KOPT-K1 (cell line): ENCODE measurements at regions not wholly inside any gene's neighbourhood (a gene's known extent, or its start where the extent isn't known, plus 50 kb on each side); places are given as distances from the start of the nearest gene placed in this dataset.

Experiments used
- H3K27ac ChIP-seq: fragments of 200-600 bp; sonication (generic); 2 replicates; pipeline ENCODE4 v1.5.1; 2016; ENCODE audit warnings: antibody characterized with exemption, mild to moderate bottlenecking, low read depth, low read length; ENCODE audit not compliant: poor library complexity, severe bottlenecking
- H3K36me3 ChIP-seq: fragments of 200-600 bp; sonication (generic); 2 replicates; pipeline ENCODE4 v1.5.1; 2017; ENCODE audit warnings: antibody characterized with exemption, mild to moderate bottlenecking, low read length, moderate library complexity; ENCODE audit not compliant: insufficient read depth
- H3K9me3 ChIP-seq: fragments of 200-600 bp; sonication (generic); 2 replicates; pipeline ENCODE4 v1.5.1; 2017; ENCODE audit warnings: antibody characterized with exemption, low read length, mild to moderate bottlenecking; ENCODE audit not compliant: insufficient read depth, poor library complexity, severe bottlenecking

DNA sequence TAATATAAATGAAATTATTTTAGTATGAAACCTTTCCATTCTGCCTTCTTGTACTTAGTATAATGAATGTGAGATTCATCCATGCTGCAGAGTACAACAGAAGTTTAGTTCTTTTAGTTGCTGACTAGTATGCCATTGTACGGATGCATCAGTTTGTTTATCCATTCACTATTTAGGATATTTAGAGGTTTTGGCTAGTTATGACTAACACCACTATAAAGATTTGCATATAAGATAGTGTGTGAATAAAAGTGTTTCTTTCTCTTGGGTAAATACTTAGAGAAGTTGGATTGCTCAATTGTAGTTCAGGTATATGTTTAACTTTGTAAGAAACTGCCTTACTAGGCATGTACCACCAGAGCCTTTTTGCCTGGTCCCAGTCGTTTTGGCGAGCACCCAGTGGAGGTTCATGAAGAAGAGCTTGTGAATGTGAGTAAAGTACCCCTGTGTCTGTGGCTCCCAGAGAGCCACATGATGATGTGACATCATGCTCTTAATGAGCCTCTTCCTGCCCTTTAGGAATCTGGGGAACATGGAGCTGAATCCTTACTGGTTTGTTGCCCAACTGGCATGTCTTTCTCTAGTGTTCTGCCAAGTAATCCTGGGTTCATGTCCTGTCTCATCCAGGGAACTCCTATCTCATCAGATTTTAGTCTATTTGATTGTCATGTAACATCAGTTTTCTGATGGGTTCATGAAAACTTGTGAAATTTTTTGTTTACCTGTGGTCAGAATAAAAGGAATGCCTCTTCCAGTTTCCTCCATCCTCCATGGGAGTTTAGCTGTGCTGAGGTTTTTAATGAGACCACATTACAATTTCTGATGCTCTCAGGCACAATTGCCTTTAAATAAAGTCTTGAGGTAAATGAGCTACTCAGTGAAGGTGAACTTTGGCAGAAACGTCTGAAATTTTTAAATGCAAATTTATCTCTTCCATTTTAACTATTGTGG lies 234.8 kb downstream of the CASP12 start:
- no peaks in the 10 kb centered on the region for H3K36me3 ChIP-seq
- no peak overlapping the region for H3K27ac ChIP-seq

GRCh38 chr11:104661901-104662300 lies 236.4 kb downstream of the CASP12 start:
- Histone ChIP-seq H3K9me3 (no peaks in the 10 kb centered on the region), H3K36me3 (no peaks in the 10 kb centered on the region), H3K27ac (no peak overlapping the region)

More for the DNA sequence above, 234.8 kb downstream of the CASP12 start:
- H3K9me3 ChIP-seq, result no peaks in the 10 kb centered on the region

DNA sequence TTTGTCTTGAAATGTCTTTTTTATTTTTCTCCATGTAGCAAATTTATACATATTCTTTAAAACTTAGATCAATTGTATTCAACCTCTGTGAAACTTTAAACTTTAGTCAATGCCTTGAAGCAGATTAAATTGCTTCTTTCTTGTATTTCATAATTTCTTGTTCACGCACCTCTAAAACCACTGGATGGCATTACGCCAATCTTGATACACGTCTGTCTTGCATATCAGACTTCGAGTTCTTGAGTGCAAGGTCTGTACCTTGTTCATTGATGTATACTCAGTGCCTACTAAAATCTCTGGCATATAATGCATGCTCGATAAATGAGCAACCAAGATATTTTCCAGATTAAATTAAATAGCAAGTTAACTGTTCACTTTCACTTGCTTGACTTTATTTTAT lies 236.8 kb downstream of the CASP12 start:
- Histone ChIP-seq H3K27ac (no peak overlapping the region), H3K9me3 (no peaks in the 10 kb centered on the region), H3K36me3 (no peaks in the 10 kb centered on the region)

GRCh38 chr11:104658177-104658576 lies 240.1 kb downstream of the CASP12 start:
- Histone ChIP-seq H3K27ac (no peak overlapping the region), H3K36me3 (no peaks in the 10 kb centered on the region), H3K9me3 (no peaks in the 10 kb centered on the region)

- Histone ChIP-seq H3K9me3 (no peaks in the 10 kb centered on the region), H3K36me3 (no peaks in the 10 kb centered on the region), H3K27ac (no peak overlapping the region)
These were observed 241.2 kb downstream of the CASP12 start for GRCh38 chr11:104657083-104657482.

- no peaks in the 10 kb centered on the region for H3K36me3 ChIP-seq
- H3K9me3 ChIP-seq, result peaks cover 10% of the 10 kb centered on the region
- no peak overlapping the region for H3K27ac ChIP-seq
These were observed 243.2 kb downstream of the CASP12 start for GRCh38 chr11:104655066-104655465.

- H3K9me3 ChIP-seq, result peaks cover 13% of the 10 kb centered on the region
- H3K36me3 ChIP-seq, result no peaks in the 10 kb centered on the region
- no peak overlapping the region for H3K27ac ChIP-seq
These were observed 244.0 kb downstream of the CASP12 start for GRCh38 chr11:104654181-104654813.

GRCh38 chr11:104653407-104653806 lies 244.9 kb downstream of the CASP12 start:
- Histone ChIP-seq H3K27ac (no peak overlapping the region), H3K9me3 (peaks cover 13% of the 10 kb centered on the region), H3K36me3 (no peaks in the 10 kb centered on the region)

GRCh38 chr11:104652996-104653395 lies 245.3 kb downstream of the CASP12 start:
- Histone ChIP-seq H3K9me3 (peaks cover 13% of the 10 kb centered on the region), H3K27ac (no peak overlapping the region), H3K36me3 (no peaks in the 10 kb centered on the region)

DNA sequence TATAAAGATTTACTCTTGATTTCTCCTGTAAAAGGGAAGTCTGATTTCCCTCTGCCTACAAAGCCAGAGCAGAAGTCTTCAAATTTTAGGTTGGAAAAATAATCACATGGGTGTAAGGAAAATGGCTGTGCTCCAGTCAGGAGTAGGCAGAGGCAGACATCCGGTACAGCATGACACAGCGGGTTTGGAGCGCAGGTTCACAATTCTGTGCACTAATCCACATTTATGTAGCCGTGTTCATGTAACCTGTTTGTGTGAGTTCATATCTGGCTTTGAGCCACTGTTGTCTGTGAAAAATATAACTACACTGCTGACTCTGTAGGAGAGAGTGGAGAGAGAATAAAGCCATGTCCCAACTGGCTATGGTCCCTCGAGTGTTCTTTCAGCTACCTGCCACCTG lies 248.0 kb downstream of the CASP12 start:
- H3K36me3 ChIP-seq, result no peaks in the 10 kb centered on the region
- peaks cover 13% of the 10 kb centered on the region for H3K9me3 ChIP-seq
- H3K27ac ChIP-seq, result no peak overlapping the region

GRCh38 chr11:104649002-104649401 lies 249.3 kb downstream of the CASP12 start:
- H3K9me3 ChIP-seq, result peaks cover 13% of the 10 kb centered on the region
- no peaks in the 10 kb centered on the region for H3K36me3 ChIP-seq
- no peak overlapping the region for H3K27ac ChIP-seq

GRCh38 chr11:104645261-104646222 lies 252.7 kb downstream of the CASP12 start:
- Histone ChIP-seq H3K27ac (no peak overlapping the region), H3K36me3 (no peaks in the 10 kb centered on the region), H3K9me3 (peaks cover 8% of the 10 kb centered on the region)

GRCh38 chr11:104637662-104638170 lies 260.5 kb downstream of the CASP12 start:
- Histone ChIP-seq H3K36me3 (no peaks in the 10 kb centered on the region), H3K9me3 (no peaks in the 10 kb centered on the region), H3K27ac (no peak overlapping the region)

DNA sequence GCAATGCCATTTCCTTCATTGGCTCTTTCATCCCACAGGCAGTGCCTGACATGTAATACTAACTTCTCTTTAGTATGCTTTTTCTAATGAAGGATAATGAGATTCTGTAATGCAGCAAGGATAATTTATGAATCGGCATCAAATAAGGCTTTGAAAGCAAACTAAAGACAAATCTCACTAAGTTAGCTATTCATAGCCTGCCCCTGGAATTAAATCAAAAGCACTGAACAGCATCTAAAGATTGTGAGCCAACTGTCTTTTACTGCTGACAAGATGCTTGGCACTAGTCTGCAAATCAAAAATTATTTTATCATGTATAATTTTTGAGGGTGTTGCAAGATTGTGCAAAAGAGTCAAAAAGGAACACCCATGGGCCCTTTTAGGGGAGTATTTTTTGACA lies 265.0 kb downstream of the CASP12 start:
- Histone ChIP-seq H3K9me3 (no peaks in the 10 kb centered on the region), H3K27ac (no peak overlapping the region), H3K36me3 (no peaks in the 10 kb centered on the region)
